GM12875 (cell line): ENCODE measurements at regions not wholly inside any gene's neighbourhood (a gene's known extent, or its start where the extent isn't known, plus 50 kb on each side); places are given as distances from the start of the nearest gene placed in this dataset.

ENCODE experiments used
- H3K4me3 ChIP-seq: one replicate; pipeline ENCODE4 v1.5.1; 2011; ENCODE audit warnings: low read depth, low read length, control low read depth
- CTCF ChIP-seq: IDR thresholded peaks from 2 replicates; pipeline ENCODE4 v1.5.1; 2011; ENCODE audit warnings: low read depth, mild to moderate bottlenecking, control low read depth, inconsistent platforms, low read length, moderate library complexity, borderline replicate concordance; ENCODE audit not compliant: insufficient read depth

DNA sequence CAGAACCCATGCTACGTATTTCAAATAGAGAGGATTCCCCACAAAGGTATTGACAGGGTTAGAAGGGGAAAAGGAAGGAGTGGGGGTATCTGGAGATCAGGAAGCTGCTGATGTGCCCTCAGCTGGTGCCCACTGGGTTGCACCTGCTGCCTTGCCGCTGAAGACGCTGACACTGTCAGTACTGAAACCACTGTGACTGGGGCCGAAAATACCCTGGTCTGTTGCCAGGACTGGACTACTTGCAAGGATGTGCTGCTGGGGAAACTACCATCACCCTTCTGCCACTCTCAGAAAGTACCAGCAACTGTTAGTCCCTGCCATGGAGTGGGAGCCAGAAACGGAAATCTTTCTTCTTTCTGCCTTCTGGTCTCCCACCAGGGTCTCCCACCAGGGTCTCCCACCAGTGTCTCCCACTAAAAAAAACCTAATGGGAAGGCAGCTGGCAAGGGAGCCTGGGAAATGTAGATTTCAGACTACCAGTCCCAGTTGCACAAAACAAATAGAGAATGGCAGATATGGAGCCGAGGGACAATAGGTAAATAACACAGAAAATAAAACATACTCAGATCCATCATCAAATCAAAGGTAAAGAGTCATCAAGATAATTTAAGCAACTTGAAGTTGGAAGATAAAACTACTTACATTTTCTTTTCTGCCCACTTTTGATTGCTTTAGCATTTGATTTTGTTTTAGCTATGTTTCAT, 204.8 kb downstream of the TPBG start:
- no peak for TF ChIP-seq CTCF
- no peak overlapping the region for H3K4me3 ChIP-seq

GRCh38 chr6:82569022-82569421, 205.4 kb downstream of the TPBG start:
- no peak overlapping the region for H3K4me3 ChIP-seq
- TF ChIP-seq CTCF: no peak

GRCh38 chr6:82570083-82570482, 206.5 kb downstream of the TPBG start:
- TF ChIP-seq CTCF: no peak
- no peak overlapping the region for H3K4me3 ChIP-seq

DNA sequence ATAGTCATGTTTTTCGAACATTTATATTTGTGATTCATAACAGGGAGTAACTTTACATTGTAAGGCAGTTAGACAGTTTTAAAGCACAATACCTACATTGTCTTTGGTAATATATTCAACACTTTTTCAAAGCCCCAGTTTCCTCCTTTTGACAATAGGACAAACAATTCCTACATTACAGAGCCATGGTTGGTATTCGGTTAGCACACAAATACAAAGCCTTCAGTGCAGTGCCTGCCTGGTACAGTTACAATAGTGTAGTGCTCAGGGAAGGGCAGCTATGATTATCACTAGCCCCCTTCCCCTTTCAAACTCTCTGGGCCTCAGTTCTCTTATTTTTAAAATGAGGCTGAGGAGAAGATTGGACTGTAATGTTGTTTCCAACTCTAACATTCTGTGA, 207.8 kb downstream of the TPBG start:
- TF ChIP-seq CTCF: no peak

DNA sequence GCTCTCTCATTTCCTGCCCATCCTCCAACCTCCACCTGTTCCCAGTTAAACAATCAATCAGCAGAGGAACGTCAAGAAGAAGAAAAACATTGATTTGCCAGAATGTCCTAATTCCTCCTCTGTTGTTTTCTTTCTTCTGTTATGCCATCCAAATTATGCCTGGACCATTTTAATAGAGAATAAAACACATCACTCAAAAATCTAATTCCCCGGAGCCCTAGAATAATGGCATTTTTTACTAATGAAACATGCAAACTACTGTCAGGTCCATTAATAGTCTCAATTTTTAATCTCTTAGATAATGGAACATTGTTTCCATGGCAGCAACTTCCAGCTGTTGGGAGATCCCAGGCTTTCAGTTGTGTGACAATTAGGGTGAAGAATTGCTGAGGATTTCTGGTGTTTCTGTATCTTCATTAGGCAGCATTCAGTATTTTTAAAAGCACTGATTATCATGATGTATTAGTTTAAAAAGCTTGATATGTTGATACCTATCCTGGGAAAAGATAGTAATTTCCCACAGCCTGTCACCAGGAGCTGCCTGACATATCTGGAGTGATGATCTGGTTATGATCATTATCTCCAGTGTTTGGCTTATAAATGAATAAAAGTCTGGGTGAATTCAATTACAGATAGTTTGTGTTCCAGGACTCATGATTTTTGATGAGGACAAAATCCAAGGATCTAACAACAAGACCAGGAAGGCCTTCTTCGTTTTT, 209.8 kb downstream of the TPBG start:
- no peak for TF ChIP-seq CTCF
- no peak overlapping the region for H3K4me3 ChIP-seq

More for the DNA sequence above, 207.8 kb downstream of the TPBG start:
- H3K4me3 ChIP-seq: no peak overlapping the region

DNA sequence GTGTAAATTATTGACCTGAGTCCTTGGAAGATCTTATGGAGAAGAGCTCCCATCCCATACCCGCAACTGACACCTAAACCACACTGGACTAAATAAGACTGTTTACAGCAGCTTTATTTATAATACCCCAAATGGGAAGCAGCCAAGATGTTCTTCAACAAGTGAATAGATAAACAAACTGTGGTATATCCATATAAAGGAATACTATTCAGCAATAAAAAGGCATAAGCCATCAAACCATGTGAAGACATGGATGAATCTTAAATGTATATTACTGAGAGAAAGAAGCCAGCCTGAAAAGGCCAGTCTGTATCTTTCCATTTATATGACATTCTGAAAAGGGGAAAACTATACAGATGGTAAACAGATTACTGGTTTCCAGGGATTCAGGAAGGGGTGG, 212.7 kb downstream of the TPBG start:
- TF ChIP-seq CTCF: no peak
- H3K4me3 ChIP-seq: no peak overlapping the region

- no peak overlapping the region for H3K4me3 ChIP-seq
- TF ChIP-seq CTCF: no peak
Observed at GRCh38 chr6:82584194-82584695, 220.6 kb downstream of the TPBG start.
